Tibial nerve (tissue), 3 donors: ENCODE measurements at regions not wholly inside any gene's neighbourhood (a gene's known extent, or its start where the extent isn't known, plus 50 kb on each side); places are given as distances from the start of the nearest gene placed in this dataset.

Source experiments
- POLR2A ChIP-seq, 2 donors: fragments of 450-650 bp; IDR thresholded peaks; one replicate each; pipeline ENCODE4 v1.6.1; 2017; ENCODE audit warnings: antibody characterized with exemption in 2 of 2, mild to moderate bottlenecking in 2 of 2, moderate library complexity in 2 of 2
- TF ChIP-seq, protein P1 (sequence below), 5 experiments: fragments of 200-600 bp in 3 of 5; fragments of 450-650 bp in 2 of 5; sonication (generic) in 3 of 5; IDR thresholded peaks; one replicate each; pipeline ENCODE4 v1.5.1; 2016 to 2019; ENCODE audit warnings: antibody characterized with exemption in 5 of 5, mild to moderate bottlenecking in 3 of 5, moderate library complexity in 2 of 5

DNA sequence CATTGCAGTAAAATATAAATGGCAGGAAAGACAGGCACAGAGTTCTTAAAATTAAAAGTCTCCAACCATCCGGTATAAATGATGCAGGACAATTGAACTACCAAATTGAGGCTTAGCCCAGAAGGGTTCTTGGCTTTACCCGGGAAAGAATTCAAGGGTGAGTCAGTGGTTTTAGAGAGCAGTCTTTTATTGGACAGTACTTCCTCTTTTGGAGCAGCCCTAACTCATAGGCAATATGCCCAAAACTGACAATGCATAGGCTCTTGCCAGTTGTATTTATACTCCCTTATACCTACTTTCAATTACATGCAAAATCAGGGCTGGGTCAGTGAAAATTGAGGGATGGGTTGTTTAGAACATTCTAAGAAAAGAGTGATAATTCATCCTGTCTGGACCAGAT, 1628.9 kb upstream of the PRMT6 start:
- TF ChIP-seq POLR2A (IDR thresholded peaks at IDR 0.05), result no peak
- TF ChIP-seq, protein P1, sequence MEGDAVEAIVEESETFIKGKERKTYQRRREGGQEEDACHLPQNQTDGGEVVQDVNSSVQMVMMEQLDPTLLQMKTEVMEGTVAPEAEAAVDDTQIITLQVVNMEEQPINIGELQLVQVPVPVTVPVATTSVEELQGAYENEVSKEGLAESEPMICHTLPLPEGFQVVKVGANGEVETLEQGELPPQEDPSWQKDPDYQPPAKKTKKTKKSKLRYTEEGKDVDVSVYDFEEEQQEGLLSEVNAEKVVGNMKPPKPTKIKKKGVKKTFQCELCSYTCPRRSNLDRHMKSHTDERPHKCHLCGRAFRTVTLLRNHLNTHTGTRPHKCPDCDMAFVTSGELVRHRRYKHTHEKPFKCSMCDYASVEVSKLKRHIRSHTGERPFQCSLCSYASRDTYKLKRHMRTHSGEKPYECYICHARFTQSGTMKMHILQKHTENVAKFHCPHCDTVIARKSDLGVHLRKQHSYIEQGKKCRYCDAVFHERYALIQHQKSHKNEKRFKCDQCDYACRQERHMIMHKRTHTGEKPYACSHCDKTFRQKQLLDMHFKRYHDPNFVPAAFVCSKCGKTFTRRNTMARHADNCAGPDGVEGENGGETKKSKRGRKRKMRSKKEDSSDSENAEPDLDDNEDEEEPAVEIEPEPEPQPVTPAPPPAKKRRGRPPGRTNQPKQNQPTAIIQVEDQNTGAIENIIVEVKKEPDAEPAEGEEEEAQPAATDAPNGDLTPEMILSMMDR (IDR thresholded peaks at IDR 0.05), result no peak
